Panc1 (cell line): ENCODE measurements at regions not wholly inside any gene's neighbourhood (a gene's known extent, or its start where the extent isn't known, plus 50 kb on each side); places are given as distances from the start of the nearest gene placed in this dataset.

Source experiments
- ATAC-seq: fragments of 200-7000 bp; cut with Tn5 transposase; 2 replicates; pipeline ENCODE4 v1.9.1; 2020; ENCODE audit warnings: mild to moderate bottlenecking, moderate library complexity
- BruUV-seq: library from RNA; stranded (reverse); fragments of 400-500 nt; replicated peaks from 2 replicates; lab custom pipeline; 2021; lab: Mats Ljungman, UMichigan
- CTCF ChIA-PET: fragments of 300-600 bp; sonication (Branson Sonifier 250); formaldehyde crosslinking; loops from one replicate; lab custom pipeline; 2022; ENCODE audit warnings: antibody characterized with exemption; lab: Charles Lee
- POLR2A ChIA-PET: fragments of 300-600 bp; sonication (Branson Sonifier 250); formaldehyde crosslinking; loops from one replicate; lab custom pipeline; 2022; ENCODE audit warnings: antibody characterized with exemption; lab: Charles Lee
- DNase-seq: peaks from one replicate; pipeline ENCODE4 v3.0.0-alpha.2; 2010; ENCODE audit warnings: low read depth, low spot score
- H3K27ac ChIP-seq: 2 replicates; pipeline ENCODE4 v1.5.1; 2011; ENCODE audit warnings: mild to moderate bottlenecking, low read length, inconsistent platforms
- H3K27me3 ChIP-seq: fragments of 200-500 bp; sonication (Bioruptor generic); 2 replicates; pipeline ENCODE4 v1.6.0; 2014; ENCODE audit warnings: low read length, inconsistent platforms; ENCODE audit not compliant: control insufficient read depth, insufficient read depth
- H3K36me3 ChIP-seq: fragments of 200-500 bp; sonication (Bioruptor generic); 2 replicates; pipeline ENCODE4 v1.5.1; 2014; ENCODE audit warnings: inconsistent platforms, mild to moderate bottlenecking, low read length, moderate library complexity; ENCODE audit not compliant: control insufficient read depth, insufficient read depth
- H3K4me1 ChIP-seq: 2 replicates; pipeline ENCODE4 v1.5.1; 2011; ENCODE audit warnings: inconsistent platforms, mild to moderate bottlenecking, low read length, moderate library complexity; ENCODE audit not compliant: control insufficient read depth, insufficient read depth
- H3K4me3 ChIP-seq, 2 experiments: 2 replicates each; pipeline ENCODE4 v1.5.1; 2011 to 2012; ENCODE audit warnings: low read depth in 2 of 2, low read length in 2 of 2, mild to moderate bottlenecking in 2 of 2, inconsistent platforms in 1 of 2, moderate library complexity in 1 of 2
- H3K9me3 ChIP-seq: fragments of 200-500 bp; sonication (Bioruptor generic); 2 replicates; pipeline ENCODE4 v1.5.1; 2014; ENCODE audit warnings: low read depth, mild to moderate bottlenecking, inconsistent platforms, low read length, moderate library complexity; ENCODE audit not compliant: control insufficient read depth, insufficient read depth
- POLR2AphosphoS5 ChIP-seq: IDR thresholded peaks from 2 replicates; pipeline ENCODE4 v1.6.1; 2012; ENCODE audit warnings: mild to moderate bottlenecking, low read depth, low read length, moderate library complexity
- SIN3A ChIP-seq: IDR thresholded peaks from 2 replicates; pipeline ENCODE4 v1.6.1; 2012; ENCODE audit warnings: low read depth, mild to moderate bottlenecking, low read length, moderate library complexity, borderline replicate concordance; ENCODE audit not compliant: insufficient read depth
- TCF7L2 ChIP-seq: IDR thresholded peaks from 2 replicates; pipeline ENCODE4 v1.6.1; 2011; ENCODE audit warnings: mild to moderate bottlenecking, low read depth, low read length, inconsistent platforms
- in situ Hi-C: cut with HindIII; loops from 2 replicates; pipeline ENCODE4 v1.10.0; 2016; ENCODE audit warnings: low sequenced_read_pairs, low pct_unique_long_range_greater_than_20kb
- intact Hi-C: fragments of 100-400 bp; cut with micrococcal nuclease; formaldehyde crosslinking; loops from one replicate; pipeline ENCODE4 v1.10.0; 2022; ENCODE audit not compliant: unreplicated experiment
- TF ChIP-seq, protein P1 (sequence below): fragments of 450-650 bp; IDR thresholded peaks from 2 replicates; pipeline ENCODE4 v1.5.1; 2017; ENCODE audit warnings: mild to moderate bottlenecking
- TF ChIP-seq, protein P2 (sequence below), 2 experiments: IDR thresholded peaks; 2 replicates each; pipeline ENCODE4 v1.6.1; 2011 to 2012; ENCODE audit warnings: low read depth in 2 of 2, control low read depth in 1 of 2, low read length in 1 of 2, mild to moderate bottlenecking in 1 of 2, moderate library complexity in 1 of 2; ENCODE audit not compliant: insufficient read depth in 1 of 2

DNA sequence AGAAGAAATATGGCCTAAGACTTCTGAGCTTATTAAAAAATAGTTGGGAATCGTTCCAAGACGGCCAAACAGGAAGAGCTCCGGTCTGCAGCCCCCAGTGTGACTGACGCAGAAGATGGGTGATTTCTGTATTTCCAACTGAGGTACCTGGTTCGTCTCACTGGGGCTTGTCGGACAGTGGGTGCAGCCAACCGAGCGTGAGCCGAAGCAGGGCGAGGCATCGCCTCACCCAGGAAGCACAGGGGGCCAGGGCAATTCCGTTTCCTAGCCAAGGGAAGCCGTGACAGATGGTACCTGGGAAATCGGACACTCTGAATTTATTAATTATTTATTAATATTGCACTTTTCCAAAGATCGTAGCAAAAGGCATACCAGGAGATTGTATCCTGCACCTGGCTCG lies 857.8 kb downstream of the C12orf50 start:
- in situ Hi-C loops: no loop called here
- TF ChIP-seq, protein P1, sequence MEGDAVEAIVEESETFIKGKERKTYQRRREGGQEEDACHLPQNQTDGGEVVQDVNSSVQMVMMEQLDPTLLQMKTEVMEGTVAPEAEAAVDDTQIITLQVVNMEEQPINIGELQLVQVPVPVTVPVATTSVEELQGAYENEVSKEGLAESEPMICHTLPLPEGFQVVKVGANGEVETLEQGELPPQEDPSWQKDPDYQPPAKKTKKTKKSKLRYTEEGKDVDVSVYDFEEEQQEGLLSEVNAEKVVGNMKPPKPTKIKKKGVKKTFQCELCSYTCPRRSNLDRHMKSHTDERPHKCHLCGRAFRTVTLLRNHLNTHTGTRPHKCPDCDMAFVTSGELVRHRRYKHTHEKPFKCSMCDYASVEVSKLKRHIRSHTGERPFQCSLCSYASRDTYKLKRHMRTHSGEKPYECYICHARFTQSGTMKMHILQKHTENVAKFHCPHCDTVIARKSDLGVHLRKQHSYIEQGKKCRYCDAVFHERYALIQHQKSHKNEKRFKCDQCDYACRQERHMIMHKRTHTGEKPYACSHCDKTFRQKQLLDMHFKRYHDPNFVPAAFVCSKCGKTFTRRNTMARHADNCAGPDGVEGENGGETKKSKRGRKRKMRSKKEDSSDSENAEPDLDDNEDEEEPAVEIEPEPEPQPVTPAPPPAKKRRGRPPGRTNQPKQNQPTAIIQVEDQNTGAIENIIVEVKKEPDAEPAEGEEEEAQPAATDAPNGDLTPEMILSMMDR: no peak
- TF ChIP-seq POLR2AphosphoS5 (no peak), SIN3A (no peak), TCF7L2 (no peak)
- TF ChIP-seq, protein P2, sequence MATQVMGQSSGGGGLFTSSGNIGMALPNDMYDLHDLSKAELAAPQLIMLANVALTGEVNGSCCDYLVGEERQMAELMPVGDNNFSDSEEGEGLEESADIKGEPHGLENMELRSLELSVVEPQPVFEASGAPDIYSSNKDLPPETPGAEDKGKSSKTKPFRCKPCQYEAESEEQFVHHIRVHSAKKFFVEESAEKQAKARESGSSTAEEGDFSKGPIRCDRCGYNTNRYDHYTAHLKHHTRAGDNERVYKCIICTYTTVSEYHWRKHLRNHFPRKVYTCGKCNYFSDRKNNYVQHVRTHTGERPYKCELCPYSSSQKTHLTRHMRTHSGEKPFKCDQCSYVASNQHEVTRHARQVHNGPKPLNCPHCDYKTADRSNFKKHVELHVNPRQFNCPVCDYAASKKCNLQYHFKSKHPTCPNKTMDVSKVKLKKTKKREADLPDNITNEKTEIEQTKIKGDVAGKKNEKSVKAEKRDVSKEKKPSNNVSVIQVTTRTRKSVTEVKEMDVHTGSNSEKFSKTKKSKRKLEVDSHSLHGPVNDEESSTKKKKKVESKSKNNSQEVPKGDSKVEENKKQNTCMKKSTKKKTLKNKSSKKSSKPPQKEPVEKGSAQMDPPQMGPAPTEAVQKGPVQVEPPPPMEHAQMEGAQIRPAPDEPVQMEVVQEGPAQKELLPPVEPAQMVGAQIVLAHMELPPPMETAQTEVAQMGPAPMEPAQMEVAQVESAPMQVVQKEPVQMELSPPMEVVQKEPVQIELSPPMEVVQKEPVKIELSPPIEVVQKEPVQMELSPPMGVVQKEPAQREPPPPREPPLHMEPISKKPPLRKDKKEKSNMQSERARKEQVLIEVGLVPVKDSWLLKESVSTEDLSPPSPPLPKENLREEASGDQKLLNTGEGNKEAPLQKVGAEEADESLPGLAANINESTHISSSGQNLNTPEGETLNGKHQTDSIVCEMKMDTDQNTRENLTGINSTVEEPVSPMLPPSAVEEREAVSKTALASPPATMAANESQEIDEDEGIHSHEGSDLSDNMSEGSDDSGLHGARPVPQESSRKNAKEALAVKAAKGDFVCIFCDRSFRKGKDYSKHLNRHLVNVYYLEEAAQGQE (IDR thresholded peaks at IDR 0.05; ENCODE audit: insufficient read depth in 1 of 2, low read depth in 2 of 2, low read length in 1 of 2): no peak
- Histone ChIP-seq H3K4me1 (no peaks in the 10 kb centered on the region), H3K4me3 (no peak overlapping the region), H3K9me3 (no peaks in the 10 kb centered on the region; the same call in 1 of the 2 replicates), H3K27ac (no peak overlapping the region), H3K27me3 (no peaks in the 10 kb centered on the region), H3K36me3 (no peaks in the 10 kb centered on the region)
- CTCF ChIA-PET: no interaction called here
- BruUV-seq: no TSS peak
- DNase-seq (no peak), ATAC-seq (no peak)
- POLR2A ChIA-PET: no interaction called here
- intact Hi-C loops: no loop called here

DNA sequence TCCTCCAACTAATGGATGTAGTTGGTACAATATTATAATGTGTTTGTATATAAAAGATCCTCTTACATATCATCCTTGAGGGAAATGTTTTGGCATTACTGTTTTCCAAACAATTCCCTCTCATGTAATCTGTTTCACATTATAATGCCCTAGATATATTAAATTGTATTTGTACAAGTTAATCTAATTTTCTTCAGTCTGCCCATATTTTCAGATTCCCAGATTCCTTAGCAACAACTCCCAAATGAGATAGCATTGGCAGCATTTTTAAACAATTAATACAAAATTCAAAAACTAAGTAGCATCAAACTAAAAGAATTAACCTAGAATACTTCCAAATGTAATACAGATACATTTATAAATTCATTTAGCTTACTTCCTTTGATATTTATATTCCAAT lies 860.2 kb downstream of the C12orf50 start:
- no peak overlapping the region for H3K27ac ChIP-seq
- DNase-seq (no peak), ATAC-seq (no peak)
- no peak overlapping the region for H3K4me3 ChIP-seq
- no TSS peak for BruUV-seq
- H3K36me3 ChIP-seq: no peaks in the 10 kb centered on the region
- no peaks in the 10 kb centered on the region for H3K4me1 ChIP-seq
- H3K9me3 ChIP-seq: peaks cover 4% of the 10 kb centered on the region; the same call in 1 of the 2 replicates
- intact Hi-C loops: no loop called here
- CTCF ChIA-PET: no interaction called here
- in situ Hi-C loops: no loop called here
- no peaks in the 10 kb centered on the region for H3K27me3 ChIP-seq
- POLR2A ChIA-PET: no interaction called here
- TF ChIP-seq, protein P2 (IDR thresholded peaks at IDR 0.05; ENCODE audit: insufficient read depth in 1 of 2, low read depth in 2 of 2, low read length in 1 of 2): no peak
- no peak for TF ChIP-seq TCF7L2
- no peak for TF ChIP-seq SIN3A
- TF ChIP-seq POLR2AphosphoS5: no peak
- TF ChIP-seq, protein P1: no peak
